ENCODE measurements at regions not wholly inside any gene's neighbourhood (a gene's known extent, or its start where the extent isn't known, plus 50 kb on each side); places are given as distances from the start of the nearest gene placed in this dataset.

DNA sequence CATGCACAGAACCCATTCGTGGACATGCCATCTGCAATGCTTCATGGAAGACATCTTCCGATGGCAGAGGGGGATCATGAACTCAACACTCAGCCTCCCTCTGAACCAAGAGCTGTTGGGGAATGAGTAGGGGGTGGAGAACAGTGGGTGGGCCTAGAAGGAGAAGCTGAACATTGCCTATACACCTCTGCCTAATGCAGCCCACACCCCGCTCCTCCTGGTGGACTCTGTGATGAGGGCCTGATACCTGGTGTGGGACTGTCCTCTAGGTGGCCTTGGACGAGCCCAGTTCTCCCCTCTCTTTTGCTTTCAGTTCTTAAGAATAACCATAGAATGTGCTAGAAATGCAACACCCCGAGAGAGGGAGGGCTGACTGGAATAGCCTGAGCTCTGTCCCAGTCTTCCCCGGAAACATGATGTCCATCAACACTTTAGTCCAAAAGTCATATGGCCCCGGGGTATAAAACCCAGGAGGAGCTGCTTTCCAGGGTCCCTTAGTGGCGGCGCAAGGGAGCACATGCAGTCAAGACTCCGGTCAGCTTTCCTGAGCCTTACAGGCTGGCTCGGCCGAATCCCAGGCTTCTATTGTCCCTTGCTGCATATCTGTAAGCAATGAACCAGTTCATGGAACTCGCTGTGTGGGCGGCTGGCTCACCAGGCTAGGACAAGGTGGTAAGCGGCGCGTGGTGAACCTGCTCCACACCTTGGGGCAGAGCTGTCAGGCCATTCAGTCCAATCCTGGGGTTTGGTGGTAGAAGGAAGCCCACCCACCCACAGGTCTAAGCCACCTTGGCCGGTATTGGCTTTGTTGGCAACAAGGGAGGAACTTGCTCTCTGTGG lies 216.9 kb downstream of the CTTN start:
- ATAC-seq (ENCODE audit: low FRiP score) (no peak), DNase-seq (ENCODE audit: low spot score) (no peak)
- TF ChIP-seq, protein P1, sequence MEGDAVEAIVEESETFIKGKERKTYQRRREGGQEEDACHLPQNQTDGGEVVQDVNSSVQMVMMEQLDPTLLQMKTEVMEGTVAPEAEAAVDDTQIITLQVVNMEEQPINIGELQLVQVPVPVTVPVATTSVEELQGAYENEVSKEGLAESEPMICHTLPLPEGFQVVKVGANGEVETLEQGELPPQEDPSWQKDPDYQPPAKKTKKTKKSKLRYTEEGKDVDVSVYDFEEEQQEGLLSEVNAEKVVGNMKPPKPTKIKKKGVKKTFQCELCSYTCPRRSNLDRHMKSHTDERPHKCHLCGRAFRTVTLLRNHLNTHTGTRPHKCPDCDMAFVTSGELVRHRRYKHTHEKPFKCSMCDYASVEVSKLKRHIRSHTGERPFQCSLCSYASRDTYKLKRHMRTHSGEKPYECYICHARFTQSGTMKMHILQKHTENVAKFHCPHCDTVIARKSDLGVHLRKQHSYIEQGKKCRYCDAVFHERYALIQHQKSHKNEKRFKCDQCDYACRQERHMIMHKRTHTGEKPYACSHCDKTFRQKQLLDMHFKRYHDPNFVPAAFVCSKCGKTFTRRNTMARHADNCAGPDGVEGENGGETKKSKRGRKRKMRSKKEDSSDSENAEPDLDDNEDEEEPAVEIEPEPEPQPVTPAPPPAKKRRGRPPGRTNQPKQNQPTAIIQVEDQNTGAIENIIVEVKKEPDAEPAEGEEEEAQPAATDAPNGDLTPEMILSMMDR (IDR thresholded peaks at IDR 0.05): no peak

DNA sequence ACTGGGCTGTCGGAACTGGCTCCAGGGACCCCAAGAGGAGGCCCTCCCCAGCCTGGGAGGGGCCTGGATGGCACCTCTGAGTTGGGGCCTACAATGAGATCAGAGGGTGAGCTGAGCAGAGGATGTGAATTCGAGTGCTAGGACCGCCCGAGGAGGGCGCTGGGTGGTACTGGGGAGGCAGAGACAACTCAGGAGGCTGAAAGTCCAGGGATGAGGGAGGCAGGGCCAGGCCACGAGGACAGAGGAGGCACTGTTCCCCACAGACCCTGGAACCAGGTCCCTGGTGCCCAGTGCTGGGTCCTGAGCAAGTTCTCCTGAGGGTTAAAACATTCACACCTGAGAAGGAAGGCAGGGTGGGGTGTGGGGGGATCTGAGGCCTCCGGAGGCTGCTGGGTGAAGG lies 218.0 kb downstream of the CTTN start:
- TF ChIP-seq, protein P1 (IDR thresholded peaks at IDR 0.05): no peak
- DNase-seq (ENCODE audit: low spot score) (no peak), ATAC-seq (ENCODE audit: low FRiP score) (no peak)

DNA sequence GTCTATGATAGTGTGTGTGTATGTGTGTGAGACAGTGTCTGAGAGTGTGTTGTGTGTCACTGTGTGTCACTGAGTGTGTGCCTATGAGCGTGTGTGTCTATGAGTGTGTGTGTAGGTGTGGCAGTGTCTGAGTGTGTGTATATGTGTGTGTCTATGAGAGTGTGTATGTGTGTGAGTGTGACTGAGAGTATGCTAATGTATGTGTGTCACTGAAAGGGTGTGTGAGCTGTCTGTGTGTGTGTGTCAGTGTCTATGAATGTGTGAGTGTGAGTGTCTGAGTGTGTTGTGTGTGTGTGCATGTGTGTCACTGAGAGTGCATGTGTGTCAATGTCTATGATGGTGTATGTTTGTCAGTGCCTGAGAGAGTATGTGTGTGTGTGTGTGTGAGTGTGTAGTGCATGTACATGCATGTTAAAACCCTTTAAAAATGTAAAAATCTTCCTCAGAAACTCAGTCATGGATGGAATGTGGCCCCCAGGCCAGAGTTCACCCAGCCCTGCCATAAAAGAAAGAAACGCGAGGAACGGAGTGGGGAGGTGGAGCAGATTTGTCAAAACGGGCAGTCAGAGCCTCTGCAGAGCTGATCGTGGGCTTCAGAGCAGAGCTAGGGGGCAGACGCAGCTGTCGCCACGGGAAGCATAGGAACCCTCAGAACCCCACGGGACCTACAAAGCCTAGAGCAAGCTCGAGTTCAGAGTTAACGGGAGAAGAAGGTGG lies 218.8 kb downstream of the CTTN start:
- ATAC-seq (ENCODE audit: low FRiP score): no peak
- no peak for DNase-seq (ENCODE audit: low spot score)
- TF ChIP-seq, protein P1 (IDR thresholded peaks at IDR 0.05): no peak

DNA sequence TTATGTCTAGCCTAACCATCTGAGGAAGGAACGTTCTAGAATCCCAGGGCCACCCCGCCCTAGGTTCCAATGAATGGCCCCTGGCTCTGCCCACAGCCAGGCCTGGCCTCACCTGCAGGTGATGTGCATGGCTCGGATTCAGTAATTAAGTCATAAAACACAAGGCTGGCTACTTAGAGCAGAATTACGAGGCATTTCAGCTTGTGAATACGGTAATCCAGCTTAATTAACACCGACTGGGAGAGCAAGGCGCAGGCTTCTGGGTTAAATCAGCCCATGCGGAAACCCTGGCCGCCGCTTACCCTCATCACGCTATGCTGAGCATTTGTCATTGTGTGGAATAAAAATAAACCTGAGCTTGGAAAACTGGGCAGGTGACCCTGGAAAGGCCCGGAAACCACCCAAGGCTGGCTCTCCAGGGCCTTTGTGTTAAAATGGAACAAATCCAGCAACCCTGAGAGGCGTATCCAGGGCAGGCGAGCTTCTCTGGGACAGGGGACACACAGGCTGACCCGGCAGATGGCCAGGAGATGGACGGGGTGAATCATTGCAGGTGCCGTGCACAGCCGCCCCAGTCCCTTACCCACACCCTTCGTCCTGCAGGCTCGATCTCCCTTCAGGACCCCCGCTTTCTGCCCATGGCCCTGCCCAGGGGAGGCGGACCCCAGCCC lies 220.2 kb downstream of the CTTN start:
- TF ChIP-seq, protein P1 (IDR thresholded peaks at IDR 0.05): no peak
- no peak for ATAC-seq (ENCODE audit: low FRiP score)
- no peak for DNase-seq (ENCODE audit: low spot score)

DNA sequence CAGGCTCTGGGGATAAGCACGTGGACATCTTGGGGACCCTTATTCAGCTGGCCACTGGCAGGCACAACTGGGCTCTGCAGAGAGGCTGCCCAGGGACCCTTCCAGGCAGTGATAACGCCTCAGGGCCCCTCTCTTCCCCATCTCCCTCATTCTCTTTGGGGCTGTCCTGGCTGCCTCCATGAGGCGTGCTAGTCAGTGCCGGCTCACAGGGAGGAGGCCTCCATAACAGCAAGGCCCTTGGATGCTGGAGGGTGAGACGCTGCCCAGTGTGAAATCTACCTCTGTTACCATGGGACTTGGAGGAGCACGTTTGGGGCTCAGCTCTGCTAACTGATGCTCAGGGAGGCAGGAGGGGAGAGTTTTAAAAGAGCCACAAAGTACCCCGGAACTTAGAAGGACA lies 221.3 kb downstream of the CTTN start:
- DNase-seq (ENCODE audit: low spot score) (no peak), ATAC-seq (ENCODE audit: low FRiP score) (no peak)
- TF ChIP-seq, protein P1 (IDR thresholded peaks at IDR 0.05): no peak

DNA sequence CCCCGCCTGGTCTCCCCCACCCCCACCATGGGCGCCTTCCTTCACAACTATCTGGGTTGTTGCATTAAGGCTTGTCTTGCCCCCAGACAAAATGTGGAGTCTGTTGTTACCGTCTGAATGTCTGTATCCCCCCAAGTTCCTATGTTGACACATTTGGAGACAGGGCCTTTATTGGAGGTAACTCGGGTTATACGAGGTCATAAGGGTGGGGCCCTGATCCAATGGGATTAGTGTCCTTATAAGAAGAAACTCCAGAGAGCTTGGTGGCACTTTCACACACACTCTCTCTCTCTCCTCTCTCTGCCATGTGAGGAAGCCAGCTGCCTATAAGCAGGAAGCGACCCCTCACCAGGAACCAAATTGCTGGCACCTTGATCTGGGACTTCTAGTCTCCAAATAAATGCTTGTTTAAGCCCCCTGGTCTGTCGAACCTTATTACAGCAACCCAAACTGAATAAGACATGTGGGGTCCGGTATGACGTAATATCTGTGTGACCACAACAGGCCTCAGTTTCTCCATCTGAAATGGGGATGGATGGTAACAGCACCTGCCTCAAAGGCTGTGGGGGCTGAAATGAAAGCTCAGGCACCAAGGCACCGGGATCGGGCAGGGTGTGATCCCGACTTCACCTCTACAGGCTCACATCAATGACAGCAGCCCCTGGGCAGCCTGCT lies 222.3 kb downstream of the CTTN start:
- no peak for DNase-seq (ENCODE audit: low spot score)
- ATAC-seq (ENCODE audit: low FRiP score): no peak

More for the DNA sequence above, 222.3 kb downstream of the CTTN start:
- TF ChIP-seq, protein P1 (IDR thresholded peaks at IDR 0.05): no peak

Measured in omental fat pad (tissue), 3 donors.